ENCODE measurements at regions not wholly inside any gene's neighbourhood (a gene's known extent, or its start where the extent isn't known, plus 50 kb on each side); places are given as distances from the start of the nearest gene placed in this dataset.

- TF ChIP-seq EZH2phosphoT487 (IDR thresholded peaks at IDR 0.05; ENCODE audit: borderline replicate concordance, low read depth, low read length) (no peak), CTCF (conservative IDR thresholded peaks at IDR 0.05; ENCODE audit: low read length) (no peak)
Measured at GRCh38 chr2:136420346-136420745, 302.4 kb upstream of the CXCR4 start.
